Neuronal stem cell (in vitro differentiated cells): ENCODE measurements at regions not wholly inside any gene's neighbourhood (a gene's known extent, or its start where the extent isn't known, plus 50 kb on each side); places are given as distances from the start of the nearest gene placed in this dataset.

Experiments used
- DNase-seq: peaks from one replicate; pipeline ENCODE4 v3.0.0-alpha.2; 2013; ENCODE audit warnings: low spot score
- H2AFZ ChIP-seq: one replicate; pipeline ENCODE4 v1.6.1; 2013; ENCODE audit warnings: mild to moderate bottlenecking, low read length, inconsistent platforms
- H2AK5ac ChIP-seq: 2 replicates; pipeline ENCODE4 v1.6.1; 2013; ENCODE audit warnings: low read depth, mild to moderate bottlenecking, inconsistent platforms, low read length, moderate library complexity, mixed read lengths
- H2BK120ac ChIP-seq: 2 replicates; pipeline ENCODE4 v1.6.1; 2013; ENCODE audit warnings: low read depth, mild to moderate bottlenecking, inconsistent platforms, low read length, moderate library complexity, mixed read lengths
- H2BK12ac ChIP-seq: one replicate; pipeline ENCODE4 v1.6.1; 2013; ENCODE audit warnings: low read length, inconsistent platforms
- H2BK15ac ChIP-seq: 2 replicates; pipeline ENCODE4 v1.6.1; 2013; ENCODE audit warnings: mild to moderate bottlenecking, low read length, inconsistent platforms, mixed read lengths
- H2BK5ac ChIP-seq: one replicate; pipeline ENCODE4 v1.6.1; 2013; ENCODE audit warnings: inconsistent platforms, mild to moderate bottlenecking, low read length, moderate library complexity
- H3K14ac ChIP-seq: one replicate; pipeline ENCODE4 v1.6.1; 2013; ENCODE audit warnings: low read length, inconsistent platforms
- H3K18ac ChIP-seq: 2 replicates; pipeline ENCODE4 v1.6.1; 2013; ENCODE audit warnings: low read length, inconsistent platforms
- H3K23ac ChIP-seq: 2 replicates; pipeline ENCODE4 v1.6.1; 2013; ENCODE audit warnings: low read depth, mild to moderate bottlenecking, mixed read lengths, low read length, inconsistent platforms; ENCODE audit not compliant: poor library complexity
- H3K27ac ChIP-seq: replicated peaks from 3 replicates; pipeline ENCODE4 v1.5.1; 2013; ENCODE audit warnings: low read length, inconsistent platforms
- H3K27me3 ChIP-seq, 3 experiments: 2 replicates each; pipeline ENCODE4 v1.6.1; 2013; ENCODE audit warnings: low read length in 3 of 3, mild to moderate bottlenecking in 2 of 3, inconsistent platforms in 1 of 3, low read depth in 1 of 3, mixed read lengths in 1 of 3, moderate library complexity in 1 of 3; ENCODE audit not compliant: control insufficient read depth in 3 of 3, insufficient read depth in 3 of 3
- H3K36me3 ChIP-seq, 2 donors: replicated peaks in 1 of 2; 2 replicates each; pipeline ENCODE4 v1.6.1; 2013; ENCODE audit warnings: low read length in 2 of 2; ENCODE audit not compliant: control insufficient read depth in 2 of 2, insufficient read depth in 2 of 2
- H3K4ac ChIP-seq: 2 replicates; pipeline ENCODE4 v1.6.1; 2013; ENCODE audit warnings: inconsistent platforms, mild to moderate bottlenecking, low read length, moderate library complexity
- H3K4me1 ChIP-seq, 2 donors: 1 replicate in 1 of 2; 2 replicates in 1 of 2; pipeline ENCODE4 v1.6.1; 2013; ENCODE audit warnings: low read length in 2 of 2, low read depth in 1 of 2; ENCODE audit not compliant: control insufficient read depth in 2 of 2, insufficient read depth in 1 of 2
- H3K4me2 ChIP-seq: one replicate; pipeline ENCODE4 v1.6.1; 2013; ENCODE audit warnings: mild to moderate bottlenecking, low read length, inconsistent platforms; ENCODE audit not compliant: insufficient read depth, poor library complexity, severe bottlenecking
- H3K4me3 ChIP-seq, 2 donors: 2 replicates each; pipeline ENCODE4 v1.5.1; 2013; ENCODE audit warnings: low read length in 2 of 2, mild to moderate bottlenecking in 2 of 2, inconsistent platforms in 1 of 2, moderate library complexity in 1 of 2
- H3K79me1 ChIP-seq: one replicate; pipeline ENCODE4 v1.6.1; 2013; ENCODE audit warnings: low read depth, mild to moderate bottlenecking, inconsistent platforms, low read length, moderate library complexity
- H3K9ac ChIP-seq: one replicate; pipeline ENCODE4 v1.6.1; 2013; ENCODE audit warnings: mild to moderate bottlenecking, low read depth, low read length, inconsistent platforms; ENCODE audit not compliant: poor library complexity
- H3K9me3 ChIP-seq, 2 donors: replicated peaks in 1 of 2; 2 replicates each; pipeline versions ENCODE3 to v1.6.1; 2013; ENCODE audit warnings: low read length in 2 of 2, mild to moderate bottlenecking in 2 of 2, inconsistent platforms in 1 of 2, low read depth in 1 of 2, mixed read lengths in 1 of 2, moderate library complexity in 1 of 2; ENCODE audit not compliant: control insufficient read depth in 2 of 2, insufficient read depth in 1 of 2
- H4K8ac ChIP-seq: one replicate; pipeline ENCODE4 v1.6.1; 2013; ENCODE audit warnings: low read depth, mild to moderate bottlenecking, inconsistent platforms, low read length, moderate library complexity
- H4K91ac ChIP-seq: one replicate; pipeline ENCODE4 v1.6.1; 2013; ENCODE audit warnings: low read length, low read depth, mild to moderate bottlenecking, inconsistent platforms; ENCODE audit not compliant: poor library complexity
- WGBS, 2 donors: extraction: QIAGEN DNeasy Blood & Tissue Kit; methylation state at CpG; one replicate each; pipeline ENCODE4 v1.1.7; 2013; ENCODE audit warnings: missing lambda C conversion rate in 2 of 2, mixed read lengths in 1 of 2; ENCODE audit not compliant: insufficient read length in 2 of 2, insufficient replicate concordance in 1 of 2; ENCODE audit errors: extremely low coverage in 2 of 2; 5-methylcytosine and 5-hydroxymethylcytosine counted together

DNA sequence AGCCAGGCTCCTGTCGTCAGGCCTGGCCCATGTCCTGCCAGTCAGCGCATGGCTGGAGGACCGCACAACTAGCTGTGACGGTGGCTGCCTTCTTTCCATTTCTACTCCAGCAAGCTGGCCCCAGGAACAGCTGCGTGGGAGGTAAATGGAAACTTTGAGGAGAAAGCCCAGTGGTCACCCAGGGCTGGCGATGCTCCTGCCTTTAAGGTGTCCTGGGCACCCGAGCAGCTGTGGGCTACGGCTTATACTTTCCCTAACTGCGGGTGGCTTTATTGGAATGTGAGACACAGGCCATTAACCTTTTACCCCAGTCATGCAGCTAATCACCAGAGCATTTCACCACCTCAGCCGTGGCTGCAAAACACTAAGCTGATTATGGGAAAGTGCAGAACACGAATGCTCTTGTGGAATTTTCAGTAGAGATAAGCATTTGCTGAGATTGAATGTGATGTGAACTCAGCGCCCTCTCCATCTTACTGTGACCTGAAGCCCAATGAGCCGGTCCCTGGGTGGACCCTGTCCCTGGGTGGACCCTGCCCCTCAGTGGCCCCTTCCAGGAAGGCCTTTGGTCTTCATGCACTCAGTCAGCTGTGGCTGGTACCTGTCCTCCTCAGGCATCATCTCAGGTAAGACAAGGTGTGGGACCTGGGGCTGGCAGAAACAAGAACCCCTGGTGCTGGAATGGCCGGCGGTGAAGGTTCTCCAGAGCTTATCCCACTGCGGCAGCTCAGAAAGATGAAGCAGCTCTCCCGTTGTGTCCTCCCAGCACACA lies 275.4 kb upstream of the HS6ST1 start:
- no peaks in the 10 kb centered on the region for H3K36me3 ChIP-seq
- H4K8ac ChIP-seq = no peak overlapping the region
- WGBS, 2 donors = no CpG with 5 or more reads among the region's 17 CpGs
- peak overlapping the region; percentile 7 for H3K27ac ChIP-seq
- H3K4me2 ChIP-seq = no peak overlapping the region
- H3K9ac ChIP-seq = no peak overlapping the region
- H3K27me3 ChIP-seq = no peaks in the 10 kb centered on the region
- no peak overlapping the region for H4K91ac ChIP-seq
- peak; percentile 18 for DNase-seq
- peak overlapping the region; percentile 86 for H3K18ac ChIP-seq
- peak overlapping the region; percentile 51 for H2BK15ac ChIP-seq
- no peak overlapping the region for H3K4me3 ChIP-seq
- H2AFZ ChIP-seq = peak overlapping the region; percentile 5
- H2BK12ac ChIP-seq = no peak overlapping the region
- peak overlapping the region; percentile 93 for H2AK5ac ChIP-seq
- H2BK5ac ChIP-seq = peak overlapping the region; percentile 8
- H3K9me3 ChIP-seq = no peaks in the 10 kb centered on the region
- H3K4me1 ChIP-seq = peaks cover 11% of the 10 kb centered on the region in 2 donors
- H3K4ac ChIP-seq = peak overlapping the region; percentile 20
- no peak overlapping the region for H3K14ac ChIP-seq
- no peak overlapping the region for H3K23ac ChIP-seq
- H3K79me1 ChIP-seq = peaks cover 4% of the 10 kb centered on the region
- no peak overlapping the region for H2BK120ac ChIP-seq

GRCh38 chr2:128594651-128594910 lies 275.9 kb upstream of the HS6ST1 start:
- Histone ChIP-seq H2AFZ (no peak overlapping the region), H2BK12ac (no peak overlapping the region), H3K4me3 (no peak overlapping the region), H3K79me1 (peaks cover 4% of the 10 kb centered on the region), H3K14ac (no peak overlapping the region), H2BK5ac (peak overlapping the region; percentile 8), H3K27ac (no peak overlapping the region), H4K91ac (no peak overlapping the region), H3K4me2 (no peak overlapping the region), H2BK120ac (no peak overlapping the region), H3K36me3 (no peaks in the 10 kb centered on the region), H3K4me1 (peaks cover 11% of the 10 kb centered on the region in 2 donors), H3K27me3 (no peaks in the 10 kb centered on the region), H3K23ac (no peak overlapping the region), H3K9ac (no peak overlapping the region), H2BK15ac (peak overlapping the region; percentile 51), H4K8ac (no peak overlapping the region), H2AK5ac (peak overlapping the region; percentile 93), H3K4ac (no peak overlapping the region), H3K9me3 (no peaks in the 10 kb centered on the region), H3K18ac (no peak overlapping the region)
- no CpG with 5 or more reads among the region's 2 CpGs for WGBS, 2 donors
- DNase-seq = no peak

GRCh38 chr2:128594953-128595677 lies 276.4 kb upstream of the HS6ST1 start:
- Histone ChIP-seq H3K14ac (no peak overlapping the region), H4K8ac (no peak overlapping the region), H3K9ac (no peak overlapping the region), H2AFZ (no peak overlapping the region), H3K27me3 (no peaks in the 10 kb centered on the region), H3K18ac (peak overlapping the region; percentile 40), H2BK12ac (no peak overlapping the region), H2BK120ac (no peak overlapping the region), H3K4me2 (no peak overlapping the region), H3K9me3 (no peaks in the 10 kb centered on the region), H3K4ac (no peak overlapping the region), H3K36me3 (no peaks in the 10 kb centered on the region), H3K4me1 (peaks cover 11 to 16% of the 10 kb centered on the region in 2 donors), H3K23ac (no peak overlapping the region), H2BK15ac (peak overlapping the region; percentile 51), H2BK5ac (peak overlapping the region; percentile 8), H3K27ac (no peak overlapping the region), H2AK5ac (peak overlapping the region; percentile 93), H4K91ac (no peak overlapping the region), H3K4me3 (no peak overlapping the region), H3K79me1 (peaks cover 4% of the 10 kb centered on the region)
- WGBS, 2 donors = no CpG with 5 or more reads among the region's 13 CpGs
- no peak for DNase-seq

DNA sequence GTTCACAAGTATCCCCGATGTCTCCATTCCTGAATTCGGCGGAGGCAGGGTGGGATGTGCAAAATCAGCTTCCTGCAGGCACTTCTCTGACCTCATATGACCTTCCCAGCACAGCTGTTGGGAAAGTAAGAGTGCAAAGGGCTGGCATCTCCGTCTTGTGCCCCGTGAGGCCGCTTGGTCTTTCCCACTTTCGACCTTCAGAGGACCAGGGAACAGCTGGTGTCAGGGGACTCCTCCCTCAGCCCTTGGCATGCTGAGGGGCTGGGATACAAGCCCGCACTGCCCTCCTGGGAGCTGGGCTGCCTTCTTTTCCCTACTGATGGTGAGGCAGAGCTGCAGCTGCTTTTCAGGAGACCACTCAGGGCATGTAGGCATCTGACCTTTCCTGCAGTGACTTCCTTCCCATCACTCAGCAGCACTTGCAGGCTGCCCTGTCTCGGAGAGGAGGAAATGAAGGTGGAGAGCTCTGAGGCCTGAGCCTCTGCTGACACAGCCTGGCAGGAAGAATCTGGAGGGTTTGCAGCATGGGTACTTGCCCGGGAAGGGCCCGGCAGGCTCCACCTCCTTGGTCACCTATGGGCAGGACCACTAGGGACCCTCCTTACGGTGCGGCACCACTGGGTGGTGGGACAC lies 277.2 kb upstream of the HS6ST1 start:
- Histone ChIP-seq H3K9ac (no peak overlapping the region), H2BK5ac (no peak overlapping the region), H3K4me3 (no peak overlapping the region), H3K36me3 (no peaks in the 10 kb centered on the region), H3K27me3 (no peaks in the 10 kb centered on the region), H2BK120ac (no peak overlapping the region), H3K4me1 (peaks cover 11 to 23% of the 10 kb centered on the region in 2 donors), H3K79me1 (peaks cover 4% of the 10 kb centered on the region), H3K27ac (no peak overlapping the region), H4K8ac (no peak overlapping the region), H2BK12ac (no peak overlapping the region), H3K23ac (no peak overlapping the region), H3K4ac (no peak overlapping the region), H3K4me2 (no peak overlapping the region), H2BK15ac (no peak overlapping the region), H3K18ac (peak overlapping the region; percentile 40), H2AK5ac (peak overlapping the region; percentile 57), H3K14ac (no peak overlapping the region), H2AFZ (no peak overlapping the region), H4K91ac (no peak overlapping the region), H3K9me3 (no peaks in the 10 kb centered on the region)
- no peak for DNase-seq
- no CpG with 5 or more reads among the region's 13 CpGs for WGBS, 2 donors
